Heart left ventricle (tissue), 16 donors: ENCODE measurements at regions not wholly inside any gene's neighbourhood (a gene's known extent, or its start where the extent isn't known, plus 50 kb on each side); places are given as distances from the start of the nearest gene placed in this dataset.

Experiments
- ATAC-seq, 4 donors: fragments of 200-7000 bp; cut with Tn5 transposase; one replicate each; pipeline ENCODE4 v1.9.1; 2020 to 2022; ENCODE audit warnings: moderate library complexity in 4 of 4, mild to moderate bottlenecking in 3 of 4, moderate number of reproducible peaks in 1 of 4
- DNase-seq, 5 donors: peaks; one replicate each; pipeline ENCODE4 v3.0.0-alpha.2; 2020
- H3K27ac ChIP-seq, 12 donors: fragments of 200-600 bp; sonication (generic) in 4 of 12; one replicate each; pipeline versions ENCODE4 v1.5.0 to v1.8.0; 2016 to 2022; ENCODE audit warnings: mild to moderate bottlenecking in 2 of 12
- H3K27me3 ChIP-seq, 9 donors: fragments of 200-600 bp; sonication (generic) in 2 of 9; one replicate each; pipeline versions ENCODE4 v1.5.1 to v1.8.0; 2016 to 2022; ENCODE audit warnings: mild to moderate bottlenecking in 3 of 9
- H3K36me3 ChIP-seq, 9 donors: fragments of 200-600 bp; sonication (generic) in 2 of 9; one replicate each; pipeline versions ENCODE4 v1.5.0 to v1.8.0; 2018 to 2022; ENCODE audit warnings: mild to moderate bottlenecking in 2 of 9
- H3K4me1 ChIP-seq, 12 donors: fragments of 200-600 bp; sonication (generic) in 4 of 12; one replicate each; pipeline versions ENCODE4 v1.5.0 to v1.8.0; 2016 to 2022; ENCODE audit warnings: mild to moderate bottlenecking in 3 of 12
- H3K4me3 ChIP-seq, 12 donors: fragments of 200-600 bp; sonication (generic) in 4 of 12; one replicate each; pipeline versions ENCODE4 v1.5.0 to v1.8.0; 2017 to 2022; ENCODE audit warnings: mild to moderate bottlenecking in 9 of 12, moderate library complexity in 4 of 12
- H3K9me3 ChIP-seq, 12 donors: fragments of 200-600 bp; sonication (generic) in 4 of 12; one replicate each; pipeline versions ENCODE4 v1.5.0 to v1.8.0; 2016 to 2022; ENCODE audit warnings: mild to moderate bottlenecking in 1 of 12
- CTCF ChIP-seq, 12 donors: fragments of 200-600 bp; sonication (generic) in 4 of 12; IDR thresholded peaks; one replicate each; pipeline versions ENCODE4 v1.5.0 to v1.8.0; 2018 to 2022; ENCODE audit warnings: antibody characterized with exemption in 12 of 12, mild to moderate bottlenecking in 5 of 12
- POLR2A ChIP-seq, 2 donors: fragments of 450-650 bp; IDR thresholded peaks; one replicate each; pipeline ENCODE4 v1.6.1; 2017; ENCODE audit warnings: antibody characterized with exemption in 2 of 2, mild to moderate bottlenecking in 2 of 2, moderate library complexity in 2 of 2
- WGBS, 4 donors: extraction: QIAGEN DNeasy Blood & Tissue Kit in 2 of 4; methylation state at CpG; one replicate each; pipeline versions ENCODE4 v1.1.5 to v1.1.7; 2013 to 2018; 5-methylcytosine and 5-hydroxymethylcytosine counted together
- intact Hi-C, 10 donors: fragments of 100-400 bp; cut with DNase I; formaldehyde crosslinking; loops; one replicate each; pipeline versions ENCODE4 v1.11.1 to v1.14.2; 2022
- donor health status: ischemic (EF 13 %, LVEDD 7.1; RV severe dilation, severe dysfunction).
- donor health status: healthy with polysubstance abuse.
- donor health status: DM: no; HTN: yes; CAD: no.
- donor health status: DM: no; HTN: no; CAD: no.
- donor health status: ischemic (EF 25% LVEDD 6.9; RV normal size, moderate dysfunction).
- donor health status: ischemic (EF 25% LVEDD 5.7; RV mildly dilated, moderate dysfunction).
- donor health status: healthy.
- donor health status: DM: yes; HTN: yes; CAD: no.
- donor health status: ischemic (EF 35%, LVEDD 5.7; RV mildly dilated, moderate dysfunction).
- donor health status: nonischemic (EF 11% LVEDD 7.7; RV severe dilation, severe dysfunction).
- donor health status: DM: yes; HTN: yes; CAD: no.
- donor health status: PGD.
- donor health status: ischemic (EF 29% LVEDD 5.4; RV normal size, mild dysfunction).
- donor health status: nonischemic (EF 23%, LVEDD 6.1; RV moderate dilation, normal function).

DNA sequence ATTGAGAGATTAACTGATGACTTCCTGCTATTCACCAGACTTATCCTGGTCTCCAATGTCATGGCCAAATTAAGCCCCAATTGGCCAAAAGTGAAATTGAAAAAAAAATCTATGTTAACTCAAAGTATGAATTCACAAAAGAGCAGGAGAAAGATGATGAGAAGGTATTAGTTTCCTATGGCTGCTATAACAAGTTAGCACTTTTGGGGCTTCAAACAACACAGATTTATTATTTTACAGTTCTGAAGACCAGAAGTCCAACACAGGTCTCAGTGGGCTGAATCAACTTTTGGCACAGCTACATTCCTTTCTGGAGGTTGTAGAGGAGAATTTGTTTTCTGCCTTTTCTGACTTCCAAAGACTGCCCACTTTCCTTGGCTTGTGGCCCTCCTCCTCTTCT, 78.6 kb upstream of the TLE1 start:
- intact Hi-C loops: no loop called here

DNA sequence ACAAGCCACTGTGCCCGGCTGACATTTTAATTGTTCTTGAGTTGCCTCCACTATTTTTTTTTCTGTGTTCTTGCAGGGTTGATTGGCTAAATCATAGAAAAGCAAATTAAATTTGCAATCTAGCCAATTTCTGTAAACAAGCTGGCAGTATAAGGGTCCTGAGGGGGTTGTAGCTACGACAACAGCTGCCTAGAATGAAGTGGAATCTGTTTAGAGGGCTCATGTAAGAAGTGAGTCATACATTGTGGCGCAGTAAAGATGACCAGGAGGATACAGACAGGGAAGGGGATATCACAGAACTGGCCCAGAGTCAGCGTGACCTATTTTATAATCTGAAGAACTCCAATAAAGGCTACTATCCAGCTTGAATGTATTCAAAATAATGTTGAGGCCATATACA, 82.2 kb upstream of the TLE1 start:
- TF ChIP-seq CTCF (IDR thresholded peaks at IDR 0.05) (no peak), POLR2A (IDR thresholded peaks at IDR 0.05) (no peak)
- no peak overlapping the region for H3K27ac ChIP-seq
- H3K9me3 ChIP-seq: peaks cover 0 to 13% (median 0%) of the 10 kb centered on the region in 12 donors
- peak in 1 of 4 donors; percentile 63 for ATAC-seq
- no peak overlapping the region for H3K4me3 ChIP-seq
- WGBS, 4 donors: 43 to 72% (median 55%) methylated on average over 4 of the region's 4 CpGs
- H3K36me3 ChIP-seq: no peaks in the 10 kb centered on the region
- H3K4me1 ChIP-seq: no peaks in the 10 kb centered on the region
- no peak for DNase-seq
- H3K27me3 ChIP-seq: no peaks in the 10 kb centered on the region
- intact Hi-C loops: no loop called here

More for the DNA sequence above, 78.6 kb upstream of the TLE1 start:
- H3K27me3 ChIP-seq: no peaks in the 10 kb centered on the region
- no peaks in the 10 kb centered on the region for H3K4me1 ChIP-seq
- no peak overlapping the region for H3K27ac ChIP-seq
- H3K4me3 ChIP-seq: no peak overlapping the region
- no peak for TF ChIP-seq POLR2A (IDR thresholded peaks at IDR 0.05)
- no peak for DNase-seq
- no peak for ATAC-seq
- H3K9me3 ChIP-seq: peaks cover 0 to 13% (median 0%) of the 10 kb centered on the region in 12 donors
- no peaks in the 10 kb centered on the region for H3K36me3 ChIP-seq

DNA sequence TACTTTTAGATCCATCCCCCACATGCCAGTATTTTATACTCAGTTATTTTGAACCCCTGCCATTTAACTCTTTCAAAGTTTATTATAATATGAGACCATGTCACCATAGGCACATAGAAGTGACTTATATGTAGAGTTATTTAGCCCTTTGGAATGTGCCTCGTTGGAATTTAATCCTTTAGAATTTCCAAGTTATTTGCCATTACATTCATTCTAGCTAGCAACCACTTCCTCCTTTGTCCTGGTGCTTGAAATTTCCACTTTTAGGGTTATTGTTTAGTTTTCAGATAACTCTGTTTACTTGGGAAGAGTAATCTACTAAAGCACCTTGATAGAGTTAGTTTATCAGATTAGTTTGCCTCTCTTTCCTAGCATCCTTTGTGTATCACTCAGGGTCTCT, 82.8 kb upstream of the TLE1 start:
- Histone ChIP-seq H3K27me3 (no peaks in the 10 kb centered on the region), H3K4me3 (no peak overlapping the region), H3K9me3 (peaks cover 0 to 13% (median 0%) of the 10 kb centered on the region in 12 donors), H3K27ac (no peak overlapping the region), H3K36me3 (no peaks in the 10 kb centered on the region), H3K4me1 (no peaks in the 10 kb centered on the region)
- ATAC-seq: no peak
- intact Hi-C loops: no loop called here
- WGBS, 4 donors: 32 to 63% (median 51%) methylated on average over 1 of the region's 1 CpG
- no peak for TF ChIP-seq CTCF (IDR thresholded peaks at IDR 0.05)
- TF ChIP-seq POLR2A (IDR thresholded peaks at IDR 0.05): no peak
- no peak for DNase-seq

- H3K27me3 ChIP-seq: no peaks in the 10 kb centered on the region
- intact Hi-C loops: no loop called here
- no peak for DNase-seq
Observed at GRCh38 chr9:81776390-81776789, 87.0 kb upstream of the TLE1 start.

More at GRCh38 chr9:81776390-81776789, 87.0 kb upstream of the TLE1 start:
- 68 to 81% (median 76%) methylated on average over 1 of the region's 1 CpG for WGBS, 4 donors
- no peak for ATAC-seq
- no peak overlapping the region for H3K4me3 ChIP-seq
- no peaks in the 10 kb centered on the region for H3K9me3 ChIP-seq
- H3K36me3 ChIP-seq: no peaks in the 10 kb centered on the region
- no peak for TF ChIP-seq POLR2A (IDR thresholded peaks at IDR 0.05)
- TF ChIP-seq CTCF (IDR thresholded peaks at IDR 0.05): no peak
- H3K27ac ChIP-seq: no peak overlapping the region
- H3K4me1 ChIP-seq: peaks cover 0 to 3% (median 0%) of the 10 kb centered on the region in 12 donors
